ENCODE measurements at regions not wholly inside any gene's neighbourhood (a gene's known extent, or its start where the extent isn't known, plus 50 kb on each side); places are given as distances from the start of the nearest gene placed in this dataset.

DNA sequence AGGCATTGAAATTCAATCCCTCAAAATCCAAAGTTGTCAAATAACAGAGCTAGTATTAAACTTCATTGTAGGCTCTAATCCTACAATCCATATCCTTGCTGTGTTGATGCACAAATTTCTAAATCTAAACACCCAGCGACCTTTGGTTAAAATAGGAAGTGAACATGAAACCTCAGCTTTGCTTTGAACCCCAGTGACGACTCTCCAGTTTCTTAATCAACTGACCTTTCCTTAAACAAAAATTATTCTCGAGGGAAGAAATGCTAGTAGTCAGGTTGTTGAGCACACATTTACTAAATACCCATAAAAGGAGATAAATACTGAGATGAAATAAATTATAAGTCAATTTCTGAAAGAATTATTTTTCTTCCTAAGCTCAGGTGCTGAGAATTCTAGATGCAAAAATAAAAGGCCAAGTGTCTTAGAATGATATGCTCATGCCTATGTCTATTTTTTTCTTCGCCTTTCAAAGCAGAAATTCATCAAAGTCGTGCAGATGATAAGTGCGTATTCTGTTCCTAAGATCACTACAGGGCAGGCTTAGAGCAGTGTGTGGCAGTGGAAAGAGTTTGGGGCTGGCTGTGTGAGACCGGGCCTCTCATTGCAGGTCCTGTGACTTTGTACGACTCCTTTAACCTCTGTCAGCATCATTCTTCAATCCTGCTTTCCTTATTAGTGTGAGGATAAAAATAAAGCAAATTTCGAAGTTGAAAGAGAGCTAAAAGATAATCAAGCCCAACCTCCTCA, 208.7 kb downstream of the PRL start:
- TF ChIP-seq, protein P1, sequence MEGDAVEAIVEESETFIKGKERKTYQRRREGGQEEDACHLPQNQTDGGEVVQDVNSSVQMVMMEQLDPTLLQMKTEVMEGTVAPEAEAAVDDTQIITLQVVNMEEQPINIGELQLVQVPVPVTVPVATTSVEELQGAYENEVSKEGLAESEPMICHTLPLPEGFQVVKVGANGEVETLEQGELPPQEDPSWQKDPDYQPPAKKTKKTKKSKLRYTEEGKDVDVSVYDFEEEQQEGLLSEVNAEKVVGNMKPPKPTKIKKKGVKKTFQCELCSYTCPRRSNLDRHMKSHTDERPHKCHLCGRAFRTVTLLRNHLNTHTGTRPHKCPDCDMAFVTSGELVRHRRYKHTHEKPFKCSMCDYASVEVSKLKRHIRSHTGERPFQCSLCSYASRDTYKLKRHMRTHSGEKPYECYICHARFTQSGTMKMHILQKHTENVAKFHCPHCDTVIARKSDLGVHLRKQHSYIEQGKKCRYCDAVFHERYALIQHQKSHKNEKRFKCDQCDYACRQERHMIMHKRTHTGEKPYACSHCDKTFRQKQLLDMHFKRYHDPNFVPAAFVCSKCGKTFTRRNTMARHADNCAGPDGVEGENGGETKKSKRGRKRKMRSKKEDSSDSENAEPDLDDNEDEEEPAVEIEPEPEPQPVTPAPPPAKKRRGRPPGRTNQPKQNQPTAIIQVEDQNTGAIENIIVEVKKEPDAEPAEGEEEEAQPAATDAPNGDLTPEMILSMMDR (IDR thresholded peaks at IDR 0.05; ENCODE audit: poor library complexity, severe bottlenecking): no peak
- no peak for ATAC-seq (ENCODE audit: low read depth)
- H3K27ac ChIP-seq (ENCODE audit: poor library complexity, severe bottlenecking): no peak overlapping the region

DNA sequence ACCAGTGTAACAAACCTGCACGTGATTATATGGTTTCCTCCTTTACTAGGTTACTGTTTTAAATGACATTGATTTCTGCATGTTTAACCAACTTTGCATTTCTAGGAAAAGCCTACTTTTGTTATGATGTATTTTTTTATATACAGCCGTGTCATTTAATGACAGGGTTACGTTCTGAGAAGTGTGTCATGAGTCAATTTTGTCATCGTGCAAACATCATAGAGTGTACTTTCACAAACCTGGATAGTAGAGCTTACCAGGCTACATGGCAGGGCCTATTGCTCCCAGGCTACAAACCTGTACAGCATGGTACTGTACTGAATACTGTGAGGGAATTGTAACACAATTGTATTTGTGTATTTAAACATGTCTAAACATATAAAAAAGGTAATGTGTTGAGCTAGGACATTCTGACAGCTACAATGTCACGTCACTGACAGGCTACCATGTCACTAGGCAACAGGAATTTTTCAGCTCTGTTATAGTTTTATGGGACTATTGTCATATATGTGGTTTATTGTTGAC, 205.3 kb downstream of the PRL start:
- Histone ChIP-seq H3K4me3 (ENCODE audit: severe bottlenecking) (no peak overlapping the region), H3K36me3 (ENCODE audit: low read depth) (no peaks in the 10 kb centered on the region), H3K27ac (ENCODE audit: poor library complexity, severe bottlenecking) (no peak overlapping the region), H3K27me3 (ENCODE audit: insufficient read depth, poor library complexity, severe bottlenecking) (no peaks in the 10 kb centered on the region), H3K9me3 (ENCODE audit: severe bottlenecking) (no peaks in the 10 kb centered on the region), H3K4me1 (ENCODE audit: insufficient read depth, poor library complexity, severe bottlenecking) (no peaks in the 10 kb centered on the region)
- ATAC-seq (ENCODE audit: low read depth) (no peak), DNase-seq (ENCODE audit: low spot score) (no peak)
- TF ChIP-seq, protein P1 (IDR thresholded peaks at IDR 0.05; ENCODE audit: poor library complexity, severe bottlenecking): no peak

More for the DNA sequence above, 208.7 kb downstream of the PRL start:
- H3K36me3 ChIP-seq (ENCODE audit: low read depth): no peaks in the 10 kb centered on the region
- DNase-seq (ENCODE audit: low spot score): no peak
- no peak overlapping the region for H3K4me3 ChIP-seq (ENCODE audit: severe bottlenecking)
- no peaks in the 10 kb centered on the region for H3K27me3 ChIP-seq (ENCODE audit: insufficient read depth, poor library complexity, severe bottlenecking)
- H3K4me1 ChIP-seq (ENCODE audit: insufficient read depth, poor library complexity, severe bottlenecking): no peaks in the 10 kb centered on the region
- H3K9me3 ChIP-seq (ENCODE audit: severe bottlenecking): no peaks in the 10 kb centered on the region

DNA sequence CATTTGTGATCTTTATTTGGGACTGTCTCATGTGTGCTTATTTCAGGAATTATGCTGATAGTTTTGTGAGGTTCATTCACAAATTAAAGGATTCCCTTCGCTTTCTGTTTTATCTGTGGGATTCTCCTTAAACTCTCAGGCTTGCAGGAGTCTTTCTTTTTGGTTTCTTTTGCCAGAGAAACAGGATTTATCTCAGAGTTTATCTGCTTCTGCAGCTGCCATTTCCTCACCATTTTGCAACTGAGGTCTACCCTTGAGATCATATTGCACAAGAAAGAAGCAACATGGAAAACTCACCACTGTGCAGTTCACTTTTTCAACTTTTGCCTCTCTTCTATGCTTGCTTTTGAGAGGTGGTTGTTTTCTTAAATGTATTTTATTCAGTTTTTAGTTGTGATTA, 201.0 kb downstream of the PRL start:
- Histone ChIP-seq H3K4me1 (ENCODE audit: insufficient read depth, poor library complexity, severe bottlenecking) (no peaks in the 10 kb centered on the region), H3K4me3 (ENCODE audit: severe bottlenecking) (no peak overlapping the region), H3K27me3 (ENCODE audit: insufficient read depth, poor library complexity, severe bottlenecking) (no peaks in the 10 kb centered on the region), H3K36me3 (ENCODE audit: low read depth) (no peaks in the 10 kb centered on the region), H3K9me3 (ENCODE audit: severe bottlenecking) (no peaks in the 10 kb centered on the region), H3K27ac (ENCODE audit: poor library complexity, severe bottlenecking) (no peak overlapping the region)
- DNase-seq (ENCODE audit: low spot score): no peak
- ATAC-seq (ENCODE audit: low read depth): no peak
- TF ChIP-seq, protein P1 (IDR thresholded peaks at IDR 0.05; ENCODE audit: poor library complexity, severe bottlenecking): no peak

DNA sequence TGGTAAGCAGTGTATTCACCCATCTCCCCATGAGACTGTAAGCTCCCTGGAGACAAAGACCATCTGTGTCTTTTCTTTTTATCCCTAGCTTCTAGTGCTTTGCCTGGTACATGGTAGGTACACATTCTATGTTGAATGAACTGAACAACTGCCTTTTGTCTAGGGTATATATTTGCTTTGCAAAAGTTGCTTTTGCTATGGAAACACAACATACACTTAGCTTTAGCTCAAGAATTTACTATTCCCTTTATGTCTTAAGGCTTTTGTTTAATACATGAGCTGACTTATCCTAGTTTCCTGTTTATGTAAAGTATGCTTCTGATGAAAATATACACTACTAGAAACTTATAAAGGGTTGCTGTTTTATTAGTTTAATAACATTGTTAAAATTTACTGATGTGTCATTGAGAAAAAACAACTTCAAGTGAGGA, 198.2 kb downstream of the PRL start:
- no peaks in the 10 kb centered on the region for H3K27me3 ChIP-seq (ENCODE audit: insufficient read depth, poor library complexity, severe bottlenecking)
- DNase-seq (ENCODE audit: low spot score) (no peak), ATAC-seq (ENCODE audit: low read depth) (no peak)
- no peaks in the 10 kb centered on the region for H3K36me3 ChIP-seq (ENCODE audit: low read depth)
- no peak overlapping the region for H3K27ac ChIP-seq (ENCODE audit: poor library complexity, severe bottlenecking)
- TF ChIP-seq, protein P1 (IDR thresholded peaks at IDR 0.05; ENCODE audit: poor library complexity, severe bottlenecking): no peak
- no peaks in the 10 kb centered on the region for H3K4me1 ChIP-seq (ENCODE audit: insufficient read depth, poor library complexity, severe bottlenecking)
- no peak overlapping the region for H3K4me3 ChIP-seq (ENCODE audit: severe bottlenecking)
- no peaks in the 10 kb centered on the region for H3K9me3 ChIP-seq (ENCODE audit: severe bottlenecking)

DNA sequence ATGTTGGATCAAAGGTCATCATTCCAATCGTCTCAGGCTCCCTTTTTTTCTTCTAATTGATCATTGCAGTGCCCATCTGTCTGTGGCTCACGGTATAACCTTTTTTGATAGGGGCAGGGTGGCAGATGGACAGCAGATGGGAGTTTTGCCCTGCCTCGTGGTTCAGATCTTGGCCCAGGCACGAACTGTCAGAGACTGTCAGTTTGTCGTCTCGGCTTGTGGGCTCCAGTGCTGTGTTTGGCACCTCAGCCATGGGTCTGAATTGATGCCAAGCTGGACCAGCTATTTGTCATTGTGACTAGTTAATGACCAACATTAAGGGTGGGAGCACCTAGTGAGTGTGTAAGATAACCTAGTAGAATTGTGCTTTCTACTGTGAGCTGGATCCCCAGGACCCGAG, 197.6 kb downstream of the PRL start:
- no peak overlapping the region for H3K4me3 ChIP-seq (ENCODE audit: severe bottlenecking)
- TF ChIP-seq, protein P1 (IDR thresholded peaks at IDR 0.05; ENCODE audit: poor library complexity, severe bottlenecking): no peak
- no peak overlapping the region for H3K27ac ChIP-seq (ENCODE audit: poor library complexity, severe bottlenecking)
- no peaks in the 10 kb centered on the region for H3K4me1 ChIP-seq (ENCODE audit: insufficient read depth, poor library complexity, severe bottlenecking)
- no peaks in the 10 kb centered on the region for H3K9me3 ChIP-seq (ENCODE audit: severe bottlenecking)
- H3K27me3 ChIP-seq (ENCODE audit: insufficient read depth, poor library complexity, severe bottlenecking): no peaks in the 10 kb centered on the region
- no peaks in the 10 kb centered on the region for H3K36me3 ChIP-seq (ENCODE audit: low read depth)
- ATAC-seq (ENCODE audit: low read depth) (no peak), DNase-seq (ENCODE audit: low spot score) (no peak)

All from RWPE2 (cell line).